ENCODE measurements at regions not wholly inside any gene's neighbourhood (a gene's known extent, or its start where the extent isn't known, plus 50 kb on each side); places are given as distances from the start of the nearest gene placed in this dataset.

GRCh38 chr12:67370979-67371378 is 101.8 kb downstream of the CAND1 start:
- no peaks in the 10 kb centered on the region for H3K27me3 ChIP-seq (ENCODE audit: control insufficient read depth in 4 of 4, insufficient read depth in 4 of 4, low read length in 3 of 4)
- no peaks in the 10 kb centered on the region for H3K36me3 ChIP-seq (ENCODE audit: control insufficient read depth in 4 of 4, insufficient read depth in 3 of 4, low read depth in 1 of 4, low read length in 3 of 4)
- no peaks in the 10 kb centered on the region for H3K4me1 ChIP-seq (ENCODE audit: control insufficient read depth in 4 of 4, insufficient read depth in 4 of 4, low read length in 3 of 4)
- no peak for TF ChIP-seq MAX (IDR thresholded peaks at IDR 0.05)
- TF ChIP-seq FOXA1 (IDR thresholded peaks at IDR 0.05) = no peak
- no peak overlapping the region for H3K4me3 ChIP-seq (ENCODE audit: low read depth in 1 of 3, low read length in 3 of 3)
- H3K9ac ChIP-seq (ENCODE audit: low read depth in 1 of 2, low read length in 2 of 2) = no peak overlapping the region
- H3K27ac ChIP-seq (ENCODE audit: low read depth in 1 of 2, low read length in 2 of 2) = no peak overlapping the region
- no peaks in the 10 kb centered on the region for H3K9me3 ChIP-seq (ENCODE audit: control insufficient read depth in 4 of 4, low read length in 3 of 4)
- no peak for DNase-seq (ENCODE audit: low spot score)

GRCh38 chr12:67377021-67377420 is 107.9 kb downstream of the CAND1 start:
- DNase-seq (ENCODE audit: low spot score) = no peak
- Histone ChIP-seq H3K9ac (ENCODE audit: low read depth in 1 of 2, low read length in 2 of 2) (no peak overlapping the region), H3K27ac (ENCODE audit: low read depth in 1 of 2, low read length in 2 of 2) (no peak overlapping the region), H3K27me3 (ENCODE audit: control insufficient read depth in 4 of 4, insufficient read depth in 4 of 4, low read length in 3 of 4) (no peaks in the 10 kb centered on the region), H3K4me3 (ENCODE audit: low read depth in 1 of 3, low read length in 3 of 3) (no peak overlapping the region), H3K4me1 (ENCODE audit: control insufficient read depth in 4 of 4, insufficient read depth in 4 of 4, low read length in 3 of 4) (no peaks in the 10 kb centered on the region), H3K9me3 (ENCODE audit: control insufficient read depth in 4 of 4, low read length in 3 of 4) (no peaks in the 10 kb centered on the region), H3K36me3 (ENCODE audit: control insufficient read depth in 4 of 4, insufficient read depth in 3 of 4, low read depth in 1 of 4, low read length in 3 of 4) (no peaks in the 10 kb centered on the region)
- no peak for TF ChIP-seq SP1 (IDR thresholded peaks at IDR 0.05)
- no peak for TF ChIP-seq HNF4A (conservative IDR thresholded peaks at IDR 0.05)
- TF ChIP-seq GABPA (IDR thresholded peaks at IDR 0.05 in 1 of 2, conservative IDR thresholded peaks at IDR 0.05 in 1 of 2) = no peak
- TF ChIP-seq REST (IDR thresholded peaks at IDR 0.05) = no peak
- no peak for TF ChIP-seq RAD21 (IDR thresholded peaks at IDR 0.05)
- no peak for TF ChIP-seq TAF1 (conservative IDR thresholded peaks at IDR 0.05)
- no peak for TF ChIP-seq JUND (IDR thresholded peaks at IDR 0.05)
- no peak for TF ChIP-seq HNF4G (IDR thresholded peaks at IDR 0.05)
- TF ChIP-seq FOXA1 (IDR thresholded peaks at IDR 0.05) = no peak
- TF ChIP-seq YY1 (IDR thresholded peaks at IDR 0.05) = no peak
- TF ChIP-seq NR2F2 (IDR thresholded peaks at IDR 0.05) = no peak
- TF ChIP-seq RXRA (IDR thresholded peaks at IDR 0.05) = no peak
- no peak for TF ChIP-seq MAX (IDR thresholded peaks at IDR 0.05)
- no peak for TF ChIP-seq EGR1 (IDR thresholded peaks at IDR 0.05; ENCODE audit: low read depth in 2 of 2)
- no peak for TF ChIP-seq ZBTB33 (IDR thresholded peaks at IDR 0.05)
- no peak for TF ChIP-seq ATF3 (IDR thresholded peaks at IDR 0.05)
- no peak for TF ChIP-seq CTCF (IDR thresholded peaks at IDR 0.05; ENCODE audit: low read depth, low read length, missing input control)
- TF ChIP-seq FOXA2 (IDR thresholded peaks at IDR 0.05) = no peak
- WGBS = 88% methylated on average over 4 of the region's 4 CpGs
